ENCODE measurements at regions not wholly inside any gene's neighbourhood (a gene's known extent, or its start where the extent isn't known, plus 50 kb on each side); places are given as distances from the start of the nearest gene placed in this dataset.

DNA sequence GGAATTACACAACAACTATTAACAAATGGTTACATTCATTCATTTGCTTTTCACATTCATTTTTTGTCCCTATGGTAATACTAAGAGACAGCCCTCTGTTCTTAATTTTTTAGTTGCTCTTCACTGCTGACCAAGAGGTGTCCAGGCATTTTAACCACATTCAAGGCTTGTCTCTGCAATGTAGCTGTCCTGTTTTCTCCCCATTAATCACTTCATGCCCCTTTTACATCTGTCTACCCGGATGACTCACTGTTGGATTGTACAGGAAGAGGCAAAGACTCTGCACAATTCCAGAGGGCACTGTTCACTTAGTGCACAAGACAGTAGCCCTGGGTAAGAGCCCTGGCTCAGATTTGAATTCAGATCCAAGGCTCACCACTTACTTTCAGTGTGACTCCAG is 168.5 kb downstream of the NOC3L start:
- DNase-seq: no peak

DNA sequence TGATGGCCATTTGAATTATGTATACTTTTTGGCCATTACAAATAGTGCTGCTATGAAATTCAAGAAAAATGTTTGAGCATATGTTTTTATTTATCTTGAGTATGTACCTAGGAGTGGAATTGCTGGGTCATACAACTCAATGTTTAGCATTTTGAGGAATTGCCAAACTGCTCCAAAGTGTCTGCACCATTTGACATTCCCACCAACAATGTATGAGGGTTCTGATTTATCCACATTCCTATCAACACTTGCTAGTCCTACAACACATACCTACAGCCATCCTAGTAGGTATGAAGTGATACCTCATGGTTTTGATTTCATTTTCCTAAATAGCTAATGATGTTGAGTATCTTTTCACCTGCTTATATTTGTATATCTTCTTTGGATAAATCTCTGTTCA is 165.5 kb downstream of the NOC3L start:
- no peak for DNase-seq

DNA sequence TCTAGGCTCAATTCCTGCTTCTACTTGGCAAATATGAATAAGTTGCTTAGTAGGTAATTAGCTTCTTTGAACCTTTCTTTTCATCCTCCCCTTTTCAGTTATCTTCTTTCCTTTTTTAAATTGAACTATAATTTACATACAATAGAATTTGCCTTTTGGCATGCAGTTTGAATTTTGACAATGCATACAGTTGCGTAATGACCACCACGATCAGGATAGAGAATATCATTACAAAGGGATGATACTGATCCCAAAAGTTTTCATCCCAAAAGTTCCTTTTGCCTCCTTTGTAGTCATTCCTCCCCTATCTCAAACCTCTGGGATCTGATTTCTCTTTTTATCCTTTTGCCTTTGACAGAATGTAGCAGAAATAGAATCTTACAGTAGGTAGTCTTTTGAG is 164.4 kb downstream of the NOC3L start:
- no peak for DNase-seq

DNA sequence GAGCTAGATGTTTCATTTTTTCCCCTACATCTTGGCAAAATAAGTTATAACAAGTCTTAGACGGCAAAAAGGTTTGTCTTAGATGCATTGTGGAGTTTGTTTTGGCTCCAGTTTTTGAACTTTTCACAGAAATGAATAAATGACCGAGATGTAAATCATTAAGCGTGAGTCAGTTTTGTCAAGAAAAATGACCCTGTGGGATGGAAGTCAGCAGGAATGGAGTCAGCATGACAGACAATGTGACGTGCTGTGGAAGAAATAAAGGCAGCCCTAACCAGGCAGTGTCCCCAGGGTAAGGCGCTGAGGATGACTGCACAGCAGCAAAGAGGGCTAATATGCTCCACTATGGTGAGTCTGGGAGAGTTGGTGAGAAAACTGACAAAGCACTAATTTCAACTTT is 163.2 kb downstream of the NOC3L start:
- no peak for DNase-seq

DNA sequence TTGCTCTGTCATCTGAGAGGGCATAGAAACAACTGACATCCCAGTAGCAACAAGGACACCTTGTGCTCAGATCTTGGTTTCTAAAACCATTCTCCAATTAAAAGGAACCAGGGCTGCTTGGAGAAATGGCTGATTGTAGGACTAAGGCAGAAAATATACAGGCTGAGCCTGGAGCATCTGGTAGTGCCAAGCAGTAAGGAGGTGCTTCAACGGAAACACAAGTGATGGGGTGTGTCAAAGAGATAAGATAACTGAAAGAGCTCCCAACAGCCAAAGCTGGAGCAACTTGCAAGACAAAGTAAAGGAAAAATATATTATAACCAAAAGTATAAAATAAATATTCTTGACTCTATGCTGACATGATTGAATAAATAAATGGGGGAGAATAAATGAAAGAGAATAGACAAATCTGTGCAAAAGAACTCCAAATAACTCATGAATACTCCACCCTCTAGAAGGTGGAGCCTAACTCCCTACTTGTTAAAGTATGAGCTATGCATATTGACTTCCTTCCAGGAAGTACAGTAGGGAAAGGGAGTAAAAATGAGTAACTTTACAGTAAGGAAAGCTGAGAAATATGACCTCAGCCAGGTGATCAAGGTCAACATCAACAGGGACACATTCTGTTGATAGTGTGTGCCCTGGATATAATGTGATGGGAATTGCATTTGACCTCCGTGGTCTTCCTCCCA is 162.4 kb downstream of the NOC3L start:
- no peak for DNase-seq

DNA sequence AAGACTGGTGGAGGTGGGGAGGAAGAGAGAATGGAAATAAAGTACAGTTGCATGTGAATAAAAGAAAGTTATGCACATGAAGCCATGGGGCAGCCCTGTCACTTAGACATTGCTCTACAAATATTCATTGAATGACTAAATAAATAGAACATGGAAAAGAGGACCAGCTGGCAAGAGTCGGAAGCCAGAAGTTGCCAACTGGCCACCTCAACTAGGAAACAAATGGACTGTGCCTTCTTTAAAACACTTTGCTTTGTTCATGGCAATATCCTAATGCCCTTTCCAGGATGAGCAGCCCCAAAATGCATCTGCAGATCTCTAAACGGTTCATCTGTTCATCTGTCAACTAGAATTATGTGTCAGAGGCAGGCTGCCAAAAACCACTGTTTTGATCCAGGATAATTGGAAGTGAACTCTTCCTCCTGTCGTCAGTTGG is 157.3 kb downstream of the NOC3L start:
- no peak for DNase-seq

DNA sequence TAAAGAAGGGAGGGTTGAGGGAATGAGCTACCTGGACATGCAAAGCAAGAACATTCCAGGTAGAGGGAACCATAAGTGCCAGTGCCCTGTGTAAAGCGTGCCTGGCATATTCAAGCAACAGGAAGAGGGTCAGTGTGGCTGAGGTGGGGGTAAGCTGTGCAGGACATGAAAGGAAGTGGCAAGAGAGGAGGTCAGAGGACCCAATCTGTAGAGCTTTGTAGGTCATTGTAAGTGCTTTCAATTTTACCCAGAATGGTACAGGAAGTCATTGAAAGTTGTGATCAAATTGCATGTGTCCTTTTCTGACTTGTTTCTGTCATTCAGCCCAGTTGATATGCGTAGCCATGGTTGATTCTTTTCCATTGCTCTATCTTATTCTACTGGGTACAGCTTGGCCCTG is 156.6 kb downstream of the NOC3L start:
- DNase-seq: no peak

DNA sequence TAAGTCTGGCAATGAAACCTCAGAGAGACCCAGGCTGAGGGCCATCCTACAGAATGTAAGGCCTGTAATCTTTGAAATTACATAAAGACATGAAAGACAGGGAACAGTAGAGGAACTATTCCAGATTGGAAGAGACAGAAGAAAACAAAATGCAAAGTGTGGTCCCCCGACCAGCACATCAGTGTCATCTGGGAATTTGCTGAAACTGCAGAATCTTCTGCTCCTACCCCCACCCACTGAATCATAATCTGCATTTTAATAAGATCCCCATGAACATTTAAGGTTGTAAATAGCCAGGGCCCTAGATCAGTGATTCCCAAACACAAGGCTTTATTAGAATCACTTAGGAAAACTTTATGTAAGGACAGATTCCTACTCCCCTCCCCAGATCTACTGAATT is 154.4 kb downstream of the NOC3L start:
- DNase-seq: no peak

DNA sequence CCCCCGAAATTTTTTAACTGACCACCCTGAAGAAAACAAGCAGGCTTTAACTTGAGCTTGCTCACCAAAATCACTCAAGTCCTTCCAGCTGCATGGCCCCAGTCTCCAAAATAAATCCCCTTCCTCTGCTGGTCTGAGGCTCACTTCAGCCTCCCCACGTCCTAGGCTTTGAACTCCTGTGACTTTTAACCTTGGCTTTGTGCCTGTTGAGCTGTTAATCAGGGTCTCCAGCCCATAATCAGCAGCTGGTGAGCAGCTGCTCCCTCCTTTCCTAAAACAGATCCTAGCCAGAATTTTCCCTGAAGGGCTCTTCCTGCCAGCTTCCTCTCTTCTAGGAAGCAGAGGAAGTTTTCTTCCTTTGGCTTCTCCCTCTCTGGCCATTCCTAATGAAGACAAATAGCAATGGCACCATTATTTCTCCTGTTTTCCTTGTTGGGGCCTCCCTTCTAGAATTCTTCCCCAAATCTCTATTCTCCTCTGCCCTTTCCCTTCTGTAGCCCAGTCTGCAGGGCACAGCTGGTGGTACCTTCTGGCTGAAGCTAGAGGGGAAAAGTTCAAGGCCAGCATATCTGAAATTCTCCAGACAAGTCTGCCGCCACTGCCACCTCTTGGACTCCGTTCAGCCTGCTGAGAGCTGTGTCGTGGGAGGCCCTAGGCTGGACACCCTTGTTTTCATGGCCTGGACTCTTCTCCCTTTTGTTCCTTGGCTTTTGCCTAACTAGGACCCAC is 152.1 kb downstream of the NOC3L start:
- DNase-seq: no peak

DNA sequence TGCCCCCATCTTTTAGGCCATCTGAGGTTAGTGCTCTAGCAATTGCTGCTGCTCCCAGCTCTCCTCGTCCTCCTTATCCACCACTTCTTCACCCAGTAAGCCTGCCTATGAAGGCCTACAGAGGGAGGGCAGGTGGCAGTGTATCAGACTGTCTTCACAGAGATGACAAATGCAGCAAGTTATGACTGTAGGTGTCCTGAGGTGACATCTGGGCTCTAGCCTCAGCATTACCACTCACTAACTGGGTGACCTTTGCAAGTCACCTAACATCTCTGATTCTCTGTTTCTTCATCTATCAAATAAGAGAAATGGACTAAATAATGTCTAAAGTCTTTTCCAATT is 151.6 kb downstream of the NOC3L start:
- no peak for DNase-seq

DNA sequence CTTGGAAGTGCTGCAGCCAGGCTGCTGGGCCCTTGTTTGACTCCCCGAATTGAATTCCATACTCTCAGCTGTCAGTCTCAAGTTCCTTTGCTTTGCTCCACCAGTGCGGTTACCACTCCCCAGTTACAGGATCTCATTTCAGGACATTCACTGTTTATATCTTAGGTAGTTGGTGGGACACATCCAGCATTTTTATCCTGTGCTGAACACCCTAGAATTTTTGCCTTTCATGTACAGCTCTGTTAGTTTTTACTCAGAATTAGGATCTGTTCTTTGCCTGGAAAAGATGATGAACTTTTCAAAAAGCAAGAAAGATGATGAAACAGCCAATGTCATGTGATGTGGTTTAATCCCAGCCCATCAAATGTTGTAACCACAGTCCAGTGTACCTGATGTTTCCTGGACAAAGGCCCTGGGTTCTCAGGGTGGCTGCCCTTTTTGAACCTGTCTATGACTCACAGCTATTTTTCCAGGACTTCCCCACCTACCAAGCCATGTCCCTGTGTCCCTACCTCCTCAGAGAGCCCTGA is 149.7 kb downstream of the NOC3L start:
- no peak for DNase-seq

DNA sequence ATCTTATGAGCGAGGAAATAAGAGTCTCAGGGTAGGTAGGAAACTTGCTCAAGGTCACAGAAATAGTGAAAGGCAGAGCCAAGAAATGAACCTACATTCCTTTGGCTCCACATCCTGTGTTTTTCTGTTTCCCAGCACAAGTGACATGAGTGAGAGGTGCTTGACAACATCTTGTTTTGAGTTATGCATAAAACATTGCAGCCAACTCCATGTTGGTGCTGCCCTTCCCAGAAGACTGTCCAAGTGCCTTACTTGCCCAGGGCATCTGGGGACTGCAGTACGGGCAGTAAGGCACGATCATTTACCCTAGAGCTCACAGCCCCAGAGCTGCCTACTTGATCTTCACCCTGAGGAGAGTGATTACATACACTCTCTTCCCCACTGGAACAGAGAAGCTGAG is 148.8 kb downstream of the NOC3L start:
- no peak for DNase-seq

DNA sequence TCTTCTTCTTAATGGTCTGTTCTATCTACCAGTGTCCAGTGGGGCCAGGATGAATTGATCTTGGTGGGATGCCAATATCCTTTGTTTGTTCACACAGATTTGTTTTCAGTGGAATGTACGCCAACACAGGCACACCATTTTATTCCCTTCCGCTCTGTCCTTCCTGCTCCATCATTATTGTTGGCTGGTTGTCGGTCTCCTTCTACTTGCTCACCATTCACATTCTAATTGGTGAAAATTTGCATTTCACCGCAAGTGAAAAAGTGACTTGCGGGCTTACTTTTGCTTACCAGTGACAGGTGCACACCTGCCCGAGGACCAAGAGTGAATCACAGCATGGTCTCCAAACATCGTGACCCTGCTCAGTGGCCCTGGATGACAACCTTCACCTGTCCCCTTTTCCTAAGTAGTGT is 148.3 kb downstream of the NOC3L start:
- no peak for DNase-seq

DNA sequence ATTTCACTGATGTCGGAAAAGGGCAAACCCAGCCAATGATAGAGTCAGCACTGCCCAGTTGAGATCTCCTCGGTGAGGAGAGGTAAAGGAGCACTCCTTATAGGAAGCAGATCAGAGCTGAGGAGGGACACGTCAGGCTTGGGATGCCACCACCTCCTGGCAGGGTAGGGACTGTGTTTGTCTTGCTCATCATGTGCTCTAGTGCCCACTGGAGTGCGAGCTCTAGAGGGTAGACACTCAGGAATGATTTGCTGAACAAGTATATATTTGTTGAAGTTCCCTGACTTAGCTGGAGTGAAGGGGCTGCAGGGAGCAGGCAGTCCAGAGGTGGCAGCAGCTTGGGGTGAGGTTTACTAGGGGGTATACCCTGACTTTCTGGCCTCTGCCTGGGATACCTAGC is 146.5 kb downstream of the NOC3L start:
- DNase-seq: no peak

DNA sequence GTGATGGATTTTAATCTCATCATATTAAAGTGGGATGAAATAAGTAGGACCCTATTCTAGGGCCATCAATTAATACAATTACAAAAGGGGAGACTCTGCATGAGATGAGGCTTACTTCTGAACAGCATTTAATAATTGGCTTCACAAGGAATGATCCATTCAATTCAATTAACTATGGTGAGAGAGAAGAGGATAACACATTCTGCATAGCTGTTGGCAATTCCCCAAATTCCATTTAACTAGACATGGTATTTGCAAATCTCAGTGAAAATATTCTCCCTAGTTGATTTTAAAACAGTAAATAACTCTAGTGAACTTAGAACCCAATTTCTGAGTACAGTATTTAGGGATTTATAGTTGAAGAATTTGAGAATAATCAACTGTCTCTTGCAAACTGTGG is 145.3 kb downstream of the NOC3L start:
- no peak for DNase-seq

DNA sequence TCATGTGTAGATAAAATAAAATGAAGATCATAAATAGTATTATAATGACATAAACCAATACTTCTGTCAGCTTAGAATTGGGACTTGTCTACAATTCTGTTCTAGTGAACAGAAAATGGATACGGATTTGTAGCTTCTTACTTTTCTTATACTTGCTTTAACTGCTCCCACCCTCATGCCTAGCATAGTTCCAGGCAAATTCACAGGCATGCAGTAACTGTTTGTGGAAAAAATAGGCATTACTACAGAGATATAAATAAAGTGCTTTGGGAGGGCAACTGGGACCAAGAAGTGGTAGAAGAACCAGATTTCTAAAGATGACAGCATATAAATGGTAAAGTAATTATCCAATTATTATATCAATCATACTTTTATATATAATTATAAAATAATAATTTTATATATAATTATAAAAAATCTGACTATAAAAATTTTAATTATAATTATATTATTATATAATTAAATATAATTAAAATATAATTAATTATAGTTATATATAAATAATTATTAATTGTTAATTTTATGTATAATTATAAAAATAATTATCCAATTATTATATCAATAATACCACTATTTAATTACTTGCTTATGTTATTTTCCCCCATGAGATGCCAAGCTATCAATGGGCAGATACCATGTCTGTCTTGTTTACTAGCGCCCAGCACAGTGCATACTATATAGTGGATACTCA is 144.1 kb downstream of the NOC3L start:
- DNase-seq: no peak

DNA sequence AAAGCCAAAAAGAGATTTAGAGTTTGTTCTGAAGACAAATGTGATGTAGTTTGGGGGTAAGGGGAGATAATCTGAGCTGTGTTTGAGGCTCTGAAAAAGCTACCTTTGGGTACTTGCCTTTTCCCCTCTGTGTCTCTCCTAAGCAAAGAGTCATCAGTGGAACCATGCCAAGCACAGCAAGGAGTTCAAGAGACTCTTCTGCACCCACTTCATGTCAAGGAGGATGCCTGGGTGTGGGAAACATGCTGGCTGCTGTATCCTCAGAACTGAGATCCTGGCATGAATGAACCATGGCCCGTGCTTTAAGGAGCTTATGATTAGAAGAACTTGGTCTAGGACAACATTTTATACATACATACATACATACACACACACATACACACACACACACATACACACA is 142.9 kb downstream of the NOC3L start:
- DNase-seq: no peak

DNA sequence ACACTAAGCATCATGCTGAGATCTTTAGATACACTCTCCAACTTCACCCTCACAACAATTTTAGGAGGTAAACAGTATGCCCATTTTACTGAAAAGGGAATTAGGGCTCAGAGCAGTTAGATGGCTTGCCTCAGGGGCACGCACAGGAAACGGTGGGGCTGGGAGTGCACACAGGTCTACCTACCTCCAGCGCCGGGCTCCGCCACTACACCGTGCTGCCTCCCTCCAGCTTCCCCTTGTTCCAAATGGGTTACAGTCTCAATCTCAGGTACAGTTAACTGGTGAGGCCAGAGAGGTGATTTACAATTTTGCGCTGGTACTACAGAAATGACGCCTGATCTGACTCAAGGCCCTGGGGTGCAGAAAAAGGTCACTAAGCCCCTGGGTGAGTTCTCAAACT is 142.0 kb downstream of the NOC3L start:
- no peak for DNase-seq

DNA sequence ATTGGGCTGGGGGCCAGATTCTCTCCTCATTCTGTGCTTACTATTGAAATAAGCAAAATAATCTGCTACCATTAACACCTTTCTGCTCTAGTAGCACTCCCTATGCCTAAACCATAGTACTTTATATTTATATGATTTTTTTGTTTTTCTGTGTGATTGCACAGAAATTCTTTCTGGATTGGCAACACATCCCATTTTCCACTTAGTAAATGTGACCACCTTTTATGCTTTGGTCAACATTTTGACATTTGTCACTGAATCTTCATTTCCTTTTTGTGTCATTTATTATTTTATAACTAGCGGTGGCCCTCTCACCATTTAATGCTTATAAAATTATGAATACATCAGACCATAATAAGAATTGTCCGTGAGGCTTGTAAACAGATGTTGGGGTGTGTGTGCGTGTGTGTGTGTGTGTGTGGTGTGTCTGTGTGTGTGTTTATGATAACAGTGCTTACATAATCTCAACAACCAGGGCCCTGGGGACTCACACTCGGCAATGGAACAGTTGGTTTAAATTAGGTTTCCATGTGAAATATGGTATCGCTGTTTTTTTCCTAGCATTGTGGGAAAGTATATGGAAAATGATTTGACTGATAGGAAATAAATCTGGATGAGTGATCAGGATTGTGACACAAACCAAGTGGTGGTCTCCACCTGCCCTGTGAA is 138.9 kb downstream of the NOC3L start:
- no peak for DNase-seq

DNA sequence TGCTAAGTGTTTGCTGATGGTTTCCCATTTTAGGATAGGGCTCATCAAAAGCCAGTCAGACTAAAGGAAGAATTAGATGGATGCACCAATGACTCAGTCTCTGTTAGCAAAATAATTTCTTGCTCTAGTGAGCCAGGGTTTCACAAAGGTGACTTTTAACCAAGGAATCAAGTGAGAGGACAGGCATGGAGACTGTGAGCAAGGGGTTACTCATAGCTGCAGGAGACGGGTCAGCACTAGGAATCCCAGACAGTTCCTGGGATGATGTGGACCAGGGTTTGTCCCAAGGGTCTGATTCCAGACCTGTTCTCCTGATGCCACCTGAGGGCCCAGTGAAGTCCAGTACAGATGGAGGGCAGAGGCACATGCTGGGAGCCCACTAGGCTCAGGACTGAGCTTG is 138.1 kb downstream of the NOC3L start:
- no peak for DNase-seq

DNA sequence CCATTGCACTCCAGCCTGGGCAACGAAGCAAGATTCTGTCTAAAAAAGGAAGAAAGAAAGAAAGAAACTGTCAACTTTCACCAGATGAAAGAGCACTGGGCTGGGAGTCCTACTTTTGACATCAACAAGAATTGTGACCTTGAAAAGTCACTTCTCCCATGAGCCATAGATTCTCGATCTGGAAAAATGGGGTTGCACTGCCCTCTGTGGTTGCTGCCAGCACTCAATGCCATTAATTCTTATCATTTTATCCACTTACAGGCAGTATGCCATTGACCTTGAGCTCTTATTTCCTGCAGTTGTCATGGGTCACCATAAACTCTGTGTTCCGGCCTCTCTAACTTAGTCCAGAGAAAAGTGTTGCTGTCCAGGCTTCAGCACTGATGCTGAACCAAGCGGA is 137.2 kb downstream of the NOC3L start:
- DNase-seq: no peak

DNA sequence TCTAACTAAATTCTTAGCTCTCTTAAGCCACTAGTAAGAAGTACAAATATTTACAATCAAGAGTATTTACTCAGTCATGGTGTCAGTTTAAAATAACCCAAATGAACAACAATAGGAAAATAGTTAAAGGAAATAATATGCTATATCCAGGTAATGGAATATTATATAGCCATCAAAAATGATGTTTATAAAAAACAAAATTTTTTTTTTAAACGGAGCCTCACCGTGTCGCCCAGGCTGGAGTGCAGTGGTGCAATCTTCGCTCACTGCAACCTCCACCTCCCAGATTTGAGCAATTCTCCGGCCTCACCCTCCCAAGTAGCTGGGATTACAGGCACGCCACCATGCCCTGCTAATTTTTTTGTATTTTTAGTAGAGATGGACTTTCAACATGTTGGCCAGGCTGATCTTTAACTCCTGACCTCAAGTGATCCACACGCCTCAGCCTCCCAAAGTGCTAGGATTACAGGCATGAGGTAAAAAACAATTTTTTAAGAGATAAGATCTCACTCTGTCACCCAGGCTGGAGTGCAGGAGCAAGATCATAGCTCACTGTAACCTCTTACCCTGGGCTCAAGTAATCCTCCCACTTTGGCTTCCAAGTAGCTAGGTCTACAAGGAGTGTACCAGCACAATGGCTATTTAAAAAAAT is 132.5 kb downstream of the NOC3L start:
- DNase-seq: no peak

Measured in CD4-positive, alpha-beta T cell treated with Interleukin-6 for 4 hours (primary cell).